ENCODE measurements at regions not wholly inside any gene's neighbourhood (a gene's known extent, or its start where the extent isn't known, plus 50 kb on each side); places are given as distances from the start of the nearest gene placed in this dataset.
A peak's percentile ranks its signal among the peaks of the same experiment; 100 is the strongest.
"Not testable (repeated sequence)": the region's sequence is repeated elsewhere in the genome, so short reads cannot be mapped to it uniquely, and the experiment has no call there.

- Mint-ChIP-seq H3K4me1 (peaks cover 24% of the 10 kb centered on the region), H3K27me3 (ENCODE audit: low read depth) (peaks cover 4% of the 10 kb centered on the region), H3K27ac (no peak overlapping the region), H3K4me3 (no peak overlapping the region), H3K9me3 (peaks cover 3% of the 10 kb centered on the region), H3K36me3 (ENCODE audit: low read depth) (no peaks in the 10 kb centered on the region)
- TF ChIP-seq CTCF (IDR thresholded peaks at IDR 0.05; ENCODE audit: unreplicated experiment in 3 of 3) = no peak
Measured at GRCh38 chr6:149247385-149247763, 70.1 kb upstream of the TAB2 start.

GRCh38 chr6:149248263-149248662 lies 69.2 kb upstream of the TAB2 start:
- not testable (repeated sequence) for H3K36me3 Mint-ChIP-seq (ENCODE audit: low read depth); H3K4me3 Mint-ChIP-seq; H3K9me3 Mint-ChIP-seq; H3K27me3 Mint-ChIP-seq (ENCODE audit: low read depth)
- Mint-ChIP-seq H3K27ac (peak overlapping the region; percentile 83 to 84 (median 84)), H3K4me1 (peaks cover 28% of the 10 kb centered on the region)

GRCh38 chr6:149248693-149249369 lies 68.7 kb upstream of the TAB2 start:
- TF ChIP-seq CTCF (IDR thresholded peaks at IDR 0.05; ENCODE audit: unreplicated experiment in 3 of 3) = no peak
- Mint-ChIP-seq H3K27me3 (ENCODE audit: low read depth) (peaks cover 4% of the 10 kb centered on the region), H3K4me1 (peaks cover 28% of the 10 kb centered on the region), H3K9me3 (peaks cover 3% of the 10 kb centered on the region), H3K4me3 (no peak overlapping the region), H3K36me3 (ENCODE audit: low read depth) (no peaks in the 10 kb centered on the region), H3K27ac (peak overlapping the region; percentile 83 to 84 (median 84))

GRCh38 chr6:149249370-149250357 lies 67.8 kb upstream of the TAB2 start:
- Mint-ChIP-seq H3K36me3 (ENCODE audit: low read depth) (no peaks in the 10 kb centered on the region), H3K9me3 (peaks cover 3% of the 10 kb centered on the region), H3K27me3 (ENCODE audit: low read depth) (no peaks in the 10 kb centered on the region), H3K27ac (peak overlapping the region; percentile 83 to 84 (median 84)), H3K4me3 (peak overlapping the region in 2 of 3 experiments; percentile 1 to 23), H3K4me1 (peaks cover 28% of the 10 kb centered on the region)
- TF ChIP-seq CTCF (IDR thresholded peaks at IDR 0.05; ENCODE audit: unreplicated experiment in 3 of 3) = no peak

GRCh38 chr6:149250951-149251350 lies 66.6 kb upstream of the TAB2 start:
- peaks cover 3% of the 10 kb centered on the region for H3K9me3 Mint-ChIP-seq

More at GRCh38 chr6:149250951-149251350, 66.6 kb upstream of the TAB2 start:
- Mint-ChIP-seq H3K4me3 (no peak overlapping the region), H3K27ac (peak overlapping the region in 2 of 3 experiments; percentile 34 to 74), H3K36me3 (ENCODE audit: low read depth) (no peaks in the 10 kb centered on the region), H3K4me1 (peaks cover 32% of the 10 kb centered on the region), H3K27me3 (ENCODE audit: low read depth) (no peaks in the 10 kb centered on the region)
- no peak for TF ChIP-seq CTCF (IDR thresholded peaks at IDR 0.05; ENCODE audit: unreplicated experiment in 3 of 3)
